Tibial nerve (tissue), 4 donors: ENCODE measurements at regions not wholly inside any gene's neighbourhood (a gene's known extent, or its start where the extent isn't known, plus 50 kb on each side); places are given as distances from the start of the nearest gene placed in this dataset.

Source experiments
- EP300 ChIP-seq, 2 donors: sonication (generic); formaldehyde crosslinking; IDR thresholded peaks; one replicate each; pipeline ENCODE4 v1.6.1; 2017; ENCODE audit warnings: antibody characterized with exemption in 2 of 2, mild to moderate bottlenecking in 1 of 2
- POLR2A ChIP-seq, 2 donors: fragments of 450-650 bp; IDR thresholded peaks; one replicate each; pipeline ENCODE4 v1.6.1; 2017; ENCODE audit warnings: antibody characterized with exemption in 2 of 2, mild to moderate bottlenecking in 2 of 2, moderate library complexity in 2 of 2
- TF ChIP-seq, protein P1 (sequence below), 5 experiments: fragments of 200-600 bp in 3 of 5; fragments of 450-650 bp in 2 of 5; sonication (generic) in 3 of 5; IDR thresholded peaks; one replicate each; pipeline ENCODE4 v1.5.1; 2016 to 2019; ENCODE audit warnings: antibody characterized with exemption in 5 of 5, mild to moderate bottlenecking in 3 of 5, moderate library complexity in 2 of 5

DNA sequence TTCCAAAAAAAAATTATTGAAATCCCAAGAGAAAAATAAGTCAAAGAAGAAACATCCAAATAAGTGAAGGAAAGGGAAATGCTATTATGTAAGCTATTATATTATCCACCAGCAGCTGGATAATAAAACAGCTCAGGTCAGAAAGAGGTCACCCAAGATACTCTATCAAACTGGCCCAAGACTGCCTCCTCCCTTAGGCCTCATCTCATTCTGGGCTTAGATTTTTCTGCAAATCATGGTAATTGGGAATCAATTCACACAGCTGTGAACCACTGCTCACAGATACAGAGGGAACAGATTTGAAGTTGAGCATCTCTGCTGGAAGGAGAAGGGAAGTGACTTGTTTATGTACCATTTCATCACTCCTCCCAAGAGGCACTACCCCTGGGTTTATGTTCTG, 294.6 kb upstream of the DPPA4 start:
- TF ChIP-seq, protein P1, sequence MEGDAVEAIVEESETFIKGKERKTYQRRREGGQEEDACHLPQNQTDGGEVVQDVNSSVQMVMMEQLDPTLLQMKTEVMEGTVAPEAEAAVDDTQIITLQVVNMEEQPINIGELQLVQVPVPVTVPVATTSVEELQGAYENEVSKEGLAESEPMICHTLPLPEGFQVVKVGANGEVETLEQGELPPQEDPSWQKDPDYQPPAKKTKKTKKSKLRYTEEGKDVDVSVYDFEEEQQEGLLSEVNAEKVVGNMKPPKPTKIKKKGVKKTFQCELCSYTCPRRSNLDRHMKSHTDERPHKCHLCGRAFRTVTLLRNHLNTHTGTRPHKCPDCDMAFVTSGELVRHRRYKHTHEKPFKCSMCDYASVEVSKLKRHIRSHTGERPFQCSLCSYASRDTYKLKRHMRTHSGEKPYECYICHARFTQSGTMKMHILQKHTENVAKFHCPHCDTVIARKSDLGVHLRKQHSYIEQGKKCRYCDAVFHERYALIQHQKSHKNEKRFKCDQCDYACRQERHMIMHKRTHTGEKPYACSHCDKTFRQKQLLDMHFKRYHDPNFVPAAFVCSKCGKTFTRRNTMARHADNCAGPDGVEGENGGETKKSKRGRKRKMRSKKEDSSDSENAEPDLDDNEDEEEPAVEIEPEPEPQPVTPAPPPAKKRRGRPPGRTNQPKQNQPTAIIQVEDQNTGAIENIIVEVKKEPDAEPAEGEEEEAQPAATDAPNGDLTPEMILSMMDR (IDR thresholded peaks at IDR 0.05), result no peak
- no peak for TF ChIP-seq EP300 (IDR thresholded peaks at IDR 0.05)
- no peak for TF ChIP-seq POLR2A (IDR thresholded peaks at IDR 0.05)
